ENCODE measurements at regions not wholly inside any gene's neighbourhood (a gene's known extent, or its start where the extent isn't known, plus 50 kb on each side); places are given as distances from the start of the nearest gene placed in this dataset.

DNA sequence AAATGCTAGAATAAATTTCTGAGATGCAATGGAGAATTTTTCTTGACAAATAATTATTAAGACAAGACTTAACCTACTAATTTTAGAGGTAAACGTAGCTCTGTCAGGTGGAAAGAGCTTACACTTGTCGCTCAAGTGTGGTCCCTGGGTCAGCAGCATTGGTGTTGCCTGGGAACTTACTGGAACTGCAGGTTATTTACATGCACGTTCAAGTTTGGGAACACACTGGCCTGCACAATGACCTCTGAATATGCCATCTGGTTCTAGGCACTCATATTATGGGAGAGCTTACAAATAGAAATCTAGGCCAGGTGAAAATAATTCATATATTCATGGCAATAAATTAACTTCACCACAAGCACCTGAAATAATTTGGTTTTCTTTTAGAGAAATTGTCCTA, 88.5 kb upstream of the BCL9 start:
- Histone ChIP-seq H4K91ac (ENCODE audit: low read length) (no peak overlapping the region), H3K27ac (ENCODE audit: low read length, poor library complexity, severe bottlenecking) (no peak overlapping the region), H2BK15ac (ENCODE audit: low read depth, poor library complexity, severe bottlenecking) (no peak overlapping the region), H2BK12ac (ENCODE audit: low read length in 2 of 2) (no peak overlapping the region), H3K4me1 (ENCODE audit: control insufficient read depth, insufficient read depth, low read depth, low read length) (no peaks in the 10 kb centered on the region), H3K27me3 (ENCODE audit: control insufficient read depth in 1 of 2, insufficient read depth in 1 of 2, low read length in 2 of 2) (no peaks in the 10 kb centered on the region), H2AK5ac (ENCODE audit: low read length, severe bottlenecking) (no peak overlapping the region), H3K9ac (ENCODE audit: low read length) (no peak overlapping the region), H2BK120ac (ENCODE audit: low read depth, low read length) (no peak overlapping the region), H3K18ac (ENCODE audit: low read depth in 1 of 2, low read length in 2 of 2) (no peak overlapping the region), H3K9me3 (ENCODE audit: control insufficient read depth, low read length) (peaks cover 15% of the 10 kb centered on the region), H3K36me3 (ENCODE audit: control insufficient read depth in 1 of 2, insufficient read depth in 2 of 2, low read depth in 1 of 2, low read length in 2 of 2) (no peaks in the 10 kb centered on the region), H2AFZ (ENCODE audit: low read depth, low read length) (no peak overlapping the region), H3K14ac (ENCODE audit: low read length in 2 of 2) (no peak overlapping the region), H3K4me3 (ENCODE audit: insufficient read depth in 1 of 2, low read depth in 1 of 2, low read length in 2 of 2) (no peak overlapping the region), H2BK5ac (ENCODE audit: low read depth, low read length, poor library complexity, severe bottlenecking) (no peak overlapping the region), H3K4ac (ENCODE audit: low read depth in 1 of 2, low read length in 2 of 2) (no peak overlapping the region), H3K23ac (ENCODE audit: low read length in 2 of 2) (no peak overlapping the region), H3K4me2 (ENCODE audit: low read length, poor library complexity, severe bottlenecking) (no peak overlapping the region), H3K79me1 (replicated peaks; ENCODE audit: low read length, poor library complexity, severe bottlenecking) (no peaks in the 10 kb centered on the region), H4K8ac (ENCODE audit: low read length) (no peak overlapping the region)
- DNase-seq = no peak
- WGBS = 54% methylated on average over 3 of the region's 3 CpGs

DNA sequence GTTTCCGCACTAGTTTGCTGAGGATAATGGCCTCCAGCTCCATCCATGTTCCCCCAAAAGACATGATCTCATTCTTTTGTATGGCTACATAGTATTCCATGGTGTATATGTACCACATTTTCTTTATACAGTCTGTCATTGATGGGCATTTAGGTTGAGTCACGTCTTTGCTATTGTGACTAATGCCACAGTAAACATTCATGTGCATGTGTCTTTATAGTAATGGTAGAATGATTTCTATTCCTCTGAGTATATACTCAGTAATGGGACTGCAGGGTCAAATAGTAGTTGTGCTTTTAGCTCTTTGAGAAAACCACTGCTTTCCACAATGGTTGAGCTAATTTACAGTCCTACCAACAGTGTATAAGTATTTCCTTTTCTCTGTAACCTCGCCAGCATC, 78.3 kb upstream of the BCL9 start:
- Histone ChIP-seq H3K14ac (ENCODE audit: low read length in 2 of 2) (no peak overlapping the region), H3K4me1 (ENCODE audit: control insufficient read depth, insufficient read depth, low read depth, low read length) (no peaks in the 10 kb centered on the region), H3K36me3 (ENCODE audit: control insufficient read depth in 1 of 2, insufficient read depth in 2 of 2, low read depth in 1 of 2, low read length in 2 of 2) (no peaks in the 10 kb centered on the region), H3K79me1 (replicated peaks; ENCODE audit: low read length, poor library complexity, severe bottlenecking) (no peaks in the 10 kb centered on the region), H3K18ac (ENCODE audit: low read depth in 1 of 2, low read length in 2 of 2) (no peak overlapping the region), H2AFZ (ENCODE audit: low read depth, low read length) (no peak overlapping the region), H2AK5ac (ENCODE audit: low read length, severe bottlenecking) (no peak overlapping the region), H3K27ac (ENCODE audit: low read length, poor library complexity, severe bottlenecking) (no peak overlapping the region), H4K8ac (ENCODE audit: low read length) (no peak overlapping the region), H2BK15ac (ENCODE audit: low read depth, poor library complexity, severe bottlenecking) (no peak overlapping the region), H3K9ac (ENCODE audit: low read length) (no peak overlapping the region), H2BK5ac (ENCODE audit: low read depth, low read length, poor library complexity, severe bottlenecking) (no peak overlapping the region), H3K9me3 (ENCODE audit: control insufficient read depth, low read length) (peaks cover 25% of the 10 kb centered on the region), H2BK120ac (ENCODE audit: low read depth, low read length) (no peak overlapping the region), H2BK12ac (ENCODE audit: low read length in 2 of 2) (no peak overlapping the region), H3K27me3 (ENCODE audit: control insufficient read depth in 1 of 2, insufficient read depth in 1 of 2, low read length in 2 of 2) (no peaks in the 10 kb centered on the region), H3K4me3 (ENCODE audit: insufficient read depth in 1 of 2, low read depth in 1 of 2, low read length in 2 of 2) (no peak overlapping the region), H3K4ac (ENCODE audit: low read depth in 1 of 2, low read length in 2 of 2) (no peak overlapping the region), H4K91ac (ENCODE audit: low read length) (no peak overlapping the region), H3K4me2 (ENCODE audit: low read length, poor library complexity, severe bottlenecking) (no peak overlapping the region), H3K23ac (ENCODE audit: low read length in 2 of 2) (no peak overlapping the region)
- 54% methylated on average over 2 of the region's 3 CpGs for WGBS
- no peak for DNase-seq

DNA sequence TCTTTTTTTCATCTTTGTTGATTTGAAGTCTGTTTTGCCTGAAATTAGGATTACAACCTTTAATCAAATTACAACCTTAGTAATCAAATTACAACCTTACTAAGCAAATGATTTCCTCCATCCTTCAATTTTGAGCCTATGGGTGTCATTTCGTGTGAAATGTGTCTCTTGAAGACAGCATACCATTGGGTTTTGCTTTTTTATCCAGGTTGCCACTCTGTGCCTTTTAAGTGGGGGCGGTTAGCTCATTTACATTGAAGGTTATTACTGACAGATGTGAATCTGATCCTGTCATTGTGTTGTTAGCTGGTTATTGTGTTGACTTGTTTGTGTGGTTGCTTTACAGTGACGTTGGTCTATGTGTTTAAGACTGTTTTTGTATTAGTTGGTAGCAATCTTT, 74.8 kb upstream of the BCL9 start:
- no peak overlapping the region for H3K9ac ChIP-seq (ENCODE audit: low read length)
- H3K27me3 ChIP-seq (ENCODE audit: control insufficient read depth in 1 of 2, insufficient read depth in 1 of 2, low read length in 2 of 2) = peaks cover 0 to 1% of the 10 kb centered on the region in 2 experiments
- no peak overlapping the region for H2BK12ac ChIP-seq (ENCODE audit: low read length in 2 of 2)
- no peak overlapping the region for H3K4me3 ChIP-seq (ENCODE audit: insufficient read depth in 1 of 2, low read depth in 1 of 2, low read length in 2 of 2)
- no peaks in the 10 kb centered on the region for H3K4me1 ChIP-seq (ENCODE audit: control insufficient read depth, insufficient read depth, low read depth, low read length)
- H2AFZ ChIP-seq (ENCODE audit: low read depth, low read length) = no peak overlapping the region
- H3K27ac ChIP-seq (ENCODE audit: low read length, poor library complexity, severe bottlenecking) = no peak overlapping the region
- H4K91ac ChIP-seq (ENCODE audit: low read length) = no peak overlapping the region
- H3K14ac ChIP-seq (ENCODE audit: low read length in 2 of 2) = no peak overlapping the region
- WGBS = 39% methylated on average over 3 of the region's 3 CpGs
- no peak overlapping the region for H3K4ac ChIP-seq (ENCODE audit: low read depth in 1 of 2, low read length in 2 of 2)
- H2BK120ac ChIP-seq (ENCODE audit: low read depth, low read length) = no peak overlapping the region
- H3K18ac ChIP-seq (ENCODE audit: low read depth in 1 of 2, low read length in 2 of 2) = no peak overlapping the region
- H2AK5ac ChIP-seq (ENCODE audit: low read length, severe bottlenecking) = no peak overlapping the region
- no peak overlapping the region for H2BK15ac ChIP-seq (ENCODE audit: low read depth, poor library complexity, severe bottlenecking)
- peaks cover 29% of the 10 kb centered on the region for H3K9me3 ChIP-seq (ENCODE audit: control insufficient read depth, low read length)
- no peak overlapping the region for H3K4me2 ChIP-seq (ENCODE audit: low read length, poor library complexity, severe bottlenecking)
- H3K23ac ChIP-seq (ENCODE audit: low read length in 2 of 2) = no peak overlapping the region
- no peaks in the 10 kb centered on the region for H3K36me3 ChIP-seq (ENCODE audit: control insufficient read depth in 1 of 2, insufficient read depth in 2 of 2, low read depth in 1 of 2, low read length in 2 of 2)
- DNase-seq = no peak
- no peak overlapping the region for H2BK5ac ChIP-seq (ENCODE audit: low read depth, low read length, poor library complexity, severe bottlenecking)
- no peak overlapping the region for H4K8ac ChIP-seq (ENCODE audit: low read length)
- H3K79me1 ChIP-seq (replicated peaks; ENCODE audit: low read length, poor library complexity, severe bottlenecking) = no peaks in the 10 kb centered on the region

DNA sequence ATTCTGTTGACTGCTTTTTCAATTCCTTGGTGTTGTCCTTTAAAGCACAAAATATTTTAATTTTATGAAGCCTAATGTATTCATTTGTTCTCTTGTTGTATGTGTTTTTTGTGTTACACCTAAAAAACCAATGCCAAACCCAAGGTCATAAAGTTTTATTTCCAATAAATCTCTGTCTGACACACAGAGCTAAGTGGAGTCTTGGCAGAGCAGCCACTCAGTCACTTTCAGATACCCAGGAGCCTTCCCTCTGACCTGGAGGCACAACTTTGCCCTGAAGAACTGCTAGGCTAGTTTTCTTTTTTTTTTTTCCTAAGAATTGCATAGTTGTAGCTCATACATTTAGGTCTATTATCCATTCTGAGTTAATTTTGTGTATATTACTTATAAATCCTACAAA, 71.2 kb upstream of the BCL9 start:
- H4K8ac ChIP-seq (ENCODE audit: low read length) = no peak overlapping the region
- no peak overlapping the region for H2AFZ ChIP-seq (ENCODE audit: low read depth, low read length)
- DNase-seq = no peak
- no peak overlapping the region for H3K4me2 ChIP-seq (ENCODE audit: low read length, poor library complexity, severe bottlenecking)
- H3K9me3 ChIP-seq (ENCODE audit: control insufficient read depth, low read length) = peaks cover 25% of the 10 kb centered on the region
- H3K4ac ChIP-seq (ENCODE audit: low read depth in 1 of 2, low read length in 2 of 2) = no peak overlapping the region
- no peak overlapping the region for H2AK5ac ChIP-seq (ENCODE audit: low read length, severe bottlenecking)
- H3K23ac ChIP-seq (ENCODE audit: low read length in 2 of 2) = no peak overlapping the region
- no peak overlapping the region for H3K4me3 ChIP-seq (ENCODE audit: insufficient read depth in 1 of 2, low read depth in 1 of 2, low read length in 2 of 2)
- no peaks in the 10 kb centered on the region for H3K79me1 ChIP-seq (replicated peaks; ENCODE audit: low read length, poor library complexity, severe bottlenecking)
- no peaks in the 10 kb centered on the region for H3K4me1 ChIP-seq (ENCODE audit: control insufficient read depth, insufficient read depth, low read depth, low read length)
- no peak overlapping the region for H2BK12ac ChIP-seq (ENCODE audit: low read length in 2 of 2)
- no peak overlapping the region for H3K9ac ChIP-seq (ENCODE audit: low read length)
- H4K91ac ChIP-seq (ENCODE audit: low read length) = no peak overlapping the region
- H3K27me3 ChIP-seq (ENCODE audit: control insufficient read depth in 1 of 2, insufficient read depth in 1 of 2, low read length in 2 of 2) = peaks cover 0 to 4% of the 10 kb centered on the region in 2 experiments
- H2BK120ac ChIP-seq (ENCODE audit: low read depth, low read length) = no peak overlapping the region
- no peak overlapping the region for H3K14ac ChIP-seq (ENCODE audit: low read length in 2 of 2)
- no peaks in the 10 kb centered on the region for H3K36me3 ChIP-seq (ENCODE audit: control insufficient read depth in 1 of 2, insufficient read depth in 2 of 2, low read depth in 1 of 2, low read length in 2 of 2)
- H2BK5ac ChIP-seq (ENCODE audit: low read depth, low read length, poor library complexity, severe bottlenecking) = no peak overlapping the region
- no peak overlapping the region for H3K18ac ChIP-seq (ENCODE audit: low read depth in 1 of 2, low read length in 2 of 2)
- H2BK15ac ChIP-seq (ENCODE audit: low read depth, poor library complexity, severe bottlenecking) = no peak overlapping the region
- H3K27ac ChIP-seq (ENCODE audit: low read length, poor library complexity, severe bottlenecking) = no peak overlapping the region
